GM19467 (cell line): ENCODE measurements at regions not wholly inside any gene's neighbourhood (a gene's known extent, or its start where the extent isn't known, plus 50 kb on each side); places are given as distances from the start of the nearest gene placed in this dataset.

ENCODE experiments used
- ATAC-seq: cut with Tn5 transposase; IDR thresholded peaks from one replicate; pipeline ENCODE4 v1.9.1; 2021; ENCODE audit warnings: mild to moderate bottlenecking, moderate library complexity; ENCODE audit not compliant: unreplicated experiment

- no peak for ATAC-seq
Measured at GRCh38 chr9:19600538-19600937, 188.3 kb downstream of the SLC24A2 start.

DNA sequence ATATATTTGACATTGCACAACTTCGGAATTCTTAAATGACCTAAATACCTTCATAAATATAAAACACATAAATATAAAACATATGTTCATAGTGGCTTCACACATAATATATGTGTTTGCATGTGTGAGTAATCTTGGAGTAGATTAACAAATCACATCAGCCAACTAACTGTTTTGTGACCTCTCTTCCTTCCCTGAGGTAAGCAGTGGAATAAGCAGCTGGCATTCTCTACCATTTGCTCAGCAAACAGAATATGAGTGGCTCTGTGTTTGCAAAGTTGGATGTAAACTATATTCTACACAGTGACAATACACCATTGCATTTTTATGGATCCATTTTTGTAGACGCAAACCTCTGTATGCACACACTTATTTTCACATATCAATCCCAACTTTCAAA, 189.9 kb downstream of the ACER2 start:
- no peak for ATAC-seq

- ATAC-seq, result no peak
Measured at GRCh38 chr9:19597176-19597575, 188.4 kb downstream of the ACER2 start.

GRCh38 chr9:19595003-19595402, 186.2 kb downstream of the ACER2 start:
- ATAC-seq, result no peak

DNA sequence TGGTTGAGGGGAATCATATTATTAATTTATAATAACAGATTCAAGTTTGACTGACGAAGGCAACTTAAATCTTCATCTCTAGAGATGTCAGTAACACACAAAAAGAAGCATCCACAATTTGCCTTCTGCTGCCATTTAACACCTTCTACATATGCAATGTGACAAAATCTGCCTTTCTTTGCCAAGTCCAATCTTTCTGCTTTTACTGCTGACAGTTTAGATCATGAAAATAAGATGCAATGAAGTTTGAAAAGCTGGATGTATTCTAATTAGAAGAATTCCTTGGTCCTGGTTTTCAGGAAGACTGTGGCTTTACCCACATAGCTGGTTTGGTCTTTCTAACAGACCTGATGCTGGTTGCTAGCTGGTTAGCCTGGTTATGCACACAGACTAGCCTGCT, 178.9 kb downstream of the ACER2 start:
- ATAC-seq, result no peak

GRCh38 chr9:19583890-19584289, 175.1 kb downstream of the ACER2 start:
- no peak for ATAC-seq

DNA sequence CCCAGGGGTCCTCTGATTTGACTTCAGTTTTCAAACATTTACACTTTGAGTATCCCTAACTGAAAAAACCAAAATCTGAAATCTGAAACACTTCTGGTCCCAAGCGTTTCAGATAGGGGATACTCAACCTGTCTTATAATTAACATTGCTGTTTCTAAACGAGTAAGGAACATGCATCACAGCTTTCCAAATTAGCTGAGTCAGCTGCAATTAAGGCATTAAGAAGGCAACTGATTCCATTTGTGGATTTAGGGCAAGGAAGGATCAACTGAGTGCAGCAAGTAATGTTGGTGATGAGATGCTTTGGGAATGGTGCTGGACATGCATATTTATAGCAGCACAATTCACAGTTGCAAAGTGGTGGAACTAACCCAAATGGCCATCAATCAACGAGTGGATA, 168.6 kb downstream of the ACER2 start:
- no peak for ATAC-seq

- no peak for ATAC-seq
Measured at GRCh38 chr9:19568946-19569345, 160.1 kb downstream of the ACER2 start.

- no peak for ATAC-seq
Measured at GRCh38 chr9:19564396-19565061, 155.7 kb downstream of the ACER2 start.

DNA sequence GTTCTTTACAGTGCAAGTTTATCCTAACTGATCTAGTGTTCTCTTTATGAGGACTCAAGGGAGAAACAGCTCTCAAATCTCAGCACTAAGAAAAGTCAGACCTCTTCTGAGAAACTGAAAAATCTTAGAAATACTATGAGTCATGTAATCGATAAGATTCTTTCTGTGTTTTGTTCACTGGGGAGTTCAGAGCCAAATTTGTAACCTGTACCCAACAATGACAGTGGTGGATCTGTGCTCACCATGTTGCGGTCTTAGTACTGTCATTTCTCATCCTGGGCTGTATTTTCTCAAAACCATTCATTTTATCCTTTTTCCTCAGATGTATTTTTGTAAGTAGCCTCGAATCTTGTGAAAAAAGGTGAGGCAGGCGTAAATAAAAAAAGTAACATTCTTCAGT, 146.4 kb downstream of the ACER2 start:
- ATAC-seq, result no peak

DNA sequence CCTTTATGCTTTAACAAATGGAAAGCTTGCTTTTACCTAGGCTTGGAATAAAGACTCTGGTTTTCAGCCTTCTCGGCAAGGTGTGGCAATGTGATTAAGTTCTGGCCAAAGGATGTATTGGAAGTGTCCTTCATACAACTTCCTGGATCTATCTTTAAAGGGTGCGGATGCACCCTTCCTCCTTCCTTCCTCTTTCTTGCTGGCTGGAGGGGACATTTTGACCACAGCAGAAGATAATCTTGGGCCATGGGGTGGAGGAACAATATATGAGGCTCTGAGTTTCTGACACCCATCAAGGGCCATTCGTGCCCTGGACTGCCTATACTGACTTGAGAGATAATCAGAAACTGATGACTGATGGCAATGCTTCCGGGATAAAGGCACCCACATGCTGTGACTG, 145.7 kb downstream of the ACER2 start:
- no peak for ATAC-seq

DNA sequence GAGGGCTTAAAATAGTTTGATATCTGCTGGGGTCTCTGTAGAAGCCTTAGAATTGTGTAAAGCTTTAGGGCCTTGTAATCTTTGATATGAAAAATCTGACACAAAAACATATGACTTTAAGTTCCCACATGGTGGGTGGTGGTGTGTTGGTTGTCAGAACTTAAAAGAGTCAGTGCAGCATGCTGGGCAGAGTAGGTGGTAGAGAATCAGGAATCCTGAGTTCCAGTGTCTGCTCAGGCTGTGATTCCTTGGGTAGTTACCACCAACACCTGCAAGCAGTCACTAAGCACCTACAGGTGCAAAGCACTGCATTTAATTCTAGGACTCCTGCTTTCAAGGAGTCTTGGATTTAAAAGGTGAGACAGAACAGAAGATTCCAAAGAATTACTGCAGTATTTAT, 144.6 kb downstream of the ACER2 start:
- ATAC-seq, result no peak

GRCh38 chr9:19552282-19553105, 143.7 kb downstream of the ACER2 start:
- ATAC-seq, result no peak

- ATAC-seq, result no peak
Measured at GRCh38 chr9:19551124-19551929, 142.5 kb downstream of the ACER2 start.

GRCh38 chr9:19550009-19550408, 141.2 kb downstream of the ACER2 start:
- ATAC-seq, result no peak

GRCh38 chr9:19533373-19533772, 124.6 kb downstream of the ACER2 start:
- no peak for ATAC-seq

DNA sequence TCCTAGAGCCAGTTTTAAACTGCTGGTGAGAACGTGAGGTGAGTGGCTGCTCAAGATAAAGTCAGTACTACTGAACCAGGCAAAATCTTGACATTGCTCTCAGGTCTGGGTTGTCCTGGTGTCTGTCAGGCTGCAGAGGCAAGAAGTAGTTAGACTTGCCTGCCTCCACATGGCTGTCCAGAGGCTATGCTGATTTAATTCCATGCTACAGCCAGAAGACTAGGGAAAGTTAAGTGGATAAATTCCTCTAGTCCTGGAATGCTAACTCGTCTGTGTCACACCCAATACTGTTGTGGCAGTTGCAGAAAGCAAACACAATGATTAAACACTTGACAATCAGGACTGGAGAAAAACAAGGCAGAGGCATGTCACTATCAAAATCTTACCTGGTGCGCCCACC, 118.9 kb downstream of the ACER2 start:
- ATAC-seq, result no peak

- no peak for ATAC-seq
Measured at GRCh38 chr9:19522558-19522957, 113.7 kb downstream of the ACER2 start.

- ATAC-seq, result no peak
Measured at GRCh38 chr9:19521205-19521604, 112.4 kb downstream of the ACER2 start.

DNA sequence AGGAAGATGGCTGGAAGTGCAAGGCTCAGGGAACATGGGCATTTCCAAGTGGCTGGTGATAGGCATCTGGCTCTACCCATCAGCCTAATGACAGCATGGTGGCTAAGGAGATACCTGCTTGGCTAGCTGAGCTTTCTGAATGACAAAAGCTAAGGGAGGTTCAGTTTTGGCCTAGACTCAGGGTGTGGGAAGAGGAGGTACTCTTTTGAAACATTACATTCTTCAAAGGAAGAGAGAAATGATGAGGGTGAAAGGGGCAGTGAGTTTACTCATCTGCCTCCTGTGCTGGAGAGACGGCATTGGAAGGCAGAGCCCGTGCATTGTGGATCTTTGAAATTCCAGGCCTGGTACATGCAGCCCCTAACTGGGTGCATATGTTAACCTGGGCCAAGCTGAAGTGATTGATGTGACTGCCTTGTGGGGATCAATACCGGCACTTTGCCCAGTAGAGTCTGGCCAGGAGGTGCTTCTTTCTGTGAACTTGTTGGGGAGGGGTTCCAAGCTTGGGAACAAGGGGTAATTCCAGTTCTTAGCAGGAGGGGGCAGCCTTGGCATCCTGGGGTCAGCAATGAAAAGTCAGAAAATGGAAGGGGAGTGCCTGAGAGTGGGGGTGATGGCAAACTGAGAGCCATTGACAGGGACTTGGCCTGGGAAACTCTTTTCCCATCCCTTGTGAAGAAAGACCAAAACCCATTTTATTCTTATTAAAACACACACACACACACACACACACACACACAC, 108.6 kb downstream of the ACER2 start:
- no peak for ATAC-seq

GRCh38 chr9:19516348-19516747, 107.5 kb downstream of the ACER2 start:
- ATAC-seq, result no peak
